ENCODE measurements at regions not wholly inside any gene's neighbourhood (a gene's known extent, or its start where the extent isn't known, plus 50 kb on each side); places are given as distances from the start of the nearest gene placed in this dataset.

GRCh38 chr2:180679693-180680092, 300.7 kb upstream of the UBE2E3 start:
- intact Hi-C loops (cut with DNase I): no loop called here
- H3K27ac ChIP-seq: no peak overlapping the region

GRCh38 chr2:180678625-180678972, 301.8 kb upstream of the UBE2E3 start:
- intact Hi-C loops (cut with DNase I): no loop called here
- Histone ChIP-seq H3K27ac (no peak overlapping the region), H3K4me3 (no peak overlapping the region), H3K27me3 (no peaks in the 10 kb centered on the region), H3K36me3 (no peaks in the 10 kb centered on the region), H3K4me1 (peaks cover 0 to 54% (median 16%) of the 10 kb centered on the region in 3 donors), H3K9me3 (no peaks in the 10 kb centered on the region)
- DNase-seq: no peak
- no peak for TF ChIP-seq POLR2A (IDR thresholded peaks at IDR 0.05)
- no peak for TF ChIP-seq CTCF (IDR thresholded peaks at IDR 0.05)
- 28 to 32% methylated on average over 3 of the region's 3 CpGs for WGBS, 2 donors

More at GRCh38 chr2:180679693-180680092, 300.7 kb upstream of the UBE2E3 start:
- TF ChIP-seq CTCF (IDR thresholded peaks at IDR 0.05): no peak
- TF ChIP-seq POLR2A (IDR thresholded peaks at IDR 0.05): no peak
- DNase-seq: no peak
- Histone ChIP-seq H3K4me1 (peaks cover 0 to 54% (median 16%) of the 10 kb centered on the region in 3 donors), H3K36me3 (no peaks in the 10 kb centered on the region), H3K9me3 (no peaks in the 10 kb centered on the region), H3K27me3 (no peaks in the 10 kb centered on the region), H3K4me3 (no peak overlapping the region)
- 13 to 23% methylated on average over 2 of the region's 2 CpGs for WGBS, 2 donors

DNA sequence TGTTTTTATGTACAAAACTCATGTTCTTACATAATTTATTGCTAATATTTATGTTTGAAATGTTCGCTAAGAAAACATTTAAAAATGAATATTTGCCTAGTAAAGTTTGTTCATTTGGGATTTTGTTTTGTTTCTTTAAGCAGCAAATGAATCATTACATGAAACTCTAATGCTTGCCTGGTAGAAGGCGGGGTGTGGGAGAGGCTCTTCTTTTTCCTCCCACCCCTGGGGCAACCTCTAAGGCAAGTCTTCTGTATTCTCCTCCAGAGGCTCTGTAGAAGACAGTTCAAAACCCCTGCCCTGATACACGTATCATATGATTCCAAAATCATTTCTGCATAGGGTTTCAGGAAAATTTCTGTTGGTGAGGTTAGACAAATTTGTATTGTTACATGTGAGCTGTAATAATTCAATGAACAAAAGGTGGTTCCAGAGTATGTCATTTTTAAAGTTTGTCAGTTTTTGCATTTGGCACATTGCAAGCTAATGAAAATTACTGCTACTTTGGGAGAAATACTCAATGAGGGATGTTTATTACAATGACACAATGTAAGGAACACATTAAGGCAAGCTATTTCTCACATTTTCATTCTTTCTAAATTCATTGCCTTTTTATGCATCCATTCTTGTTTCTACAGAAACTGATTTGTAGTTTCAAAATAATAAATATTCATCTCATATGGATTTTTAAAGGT, 302.3 kb upstream of the UBE2E3 start:
- Histone ChIP-seq H3K4me3 (no peak overlapping the region), H3K27me3 (no peaks in the 10 kb centered on the region), H3K27ac (peak overlapping the region in 2 of 4 donors; percentile 62 to 70), H3K9me3 (no peaks in the 10 kb centered on the region), H3K36me3 (no peaks in the 10 kb centered on the region), H3K4me1 (peaks cover 0 to 54% (median 16%) of the 10 kb centered on the region in 3 donors)
- no peak for TF ChIP-seq POLR2A (IDR thresholded peaks at IDR 0.05)
- TF ChIP-seq CTCF (IDR thresholded peaks at IDR 0.05): no peak
- no peak for DNase-seq
- WGBS, 2 donors: 31 to 43% methylated on average over 3 of the region's 3 CpGs
- intact Hi-C loops (cut with DNase I): no loop called here

DNA sequence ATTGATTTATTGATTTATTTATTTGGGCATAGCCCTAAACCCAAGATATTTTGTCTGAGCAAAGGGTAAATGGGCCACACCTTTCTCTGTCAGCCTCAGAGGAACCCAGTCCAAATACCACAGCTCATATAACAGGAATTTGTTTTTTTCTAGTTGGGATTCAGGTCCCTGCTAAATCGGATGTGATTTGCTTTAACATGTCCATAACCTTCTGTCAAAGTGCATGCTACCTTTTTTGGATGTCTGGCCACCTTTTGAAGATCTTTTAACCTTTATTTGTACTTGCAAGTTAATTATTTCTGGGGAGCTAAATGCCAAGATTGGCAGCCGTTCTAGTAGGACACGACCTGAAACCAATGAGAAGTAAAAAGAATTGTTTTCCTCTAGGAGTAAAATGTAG, 303.2 kb upstream of the UBE2E3 start:
- no peak for TF ChIP-seq POLR2A (IDR thresholded peaks at IDR 0.05)
- no peak for TF ChIP-seq CTCF (IDR thresholded peaks at IDR 0.05)
- H3K27ac ChIP-seq: peak overlapping the region in 3 of 4 donors; percentile 33 to 70 (median 62)
- no peak for DNase-seq
- H3K9me3 ChIP-seq: no peaks in the 10 kb centered on the region
- 28 to 32% methylated on average over 3 of the region's 3 CpGs for WGBS, 2 donors
- H3K27me3 ChIP-seq: no peaks in the 10 kb centered on the region
- no peaks in the 10 kb centered on the region for H3K36me3 ChIP-seq
- intact Hi-C loops (cut with DNase I): no loop called here
- peaks cover 0 to 54% (median 16%) of the 10 kb centered on the region in 3 donors for H3K4me1 ChIP-seq
- H3K4me3 ChIP-seq: no peak overlapping the region

- TF ChIP-seq CTCF (IDR thresholded peaks at IDR 0.05) (no peak), POLR2A (IDR thresholded peaks at IDR 0.05) (no peak)
- Histone ChIP-seq H3K9me3 (no peaks in the 10 kb centered on the region), H3K4me1 (peaks cover 0 to 54% (median 16%) of the 10 kb centered on the region in 3 donors), H3K27me3 (no peaks in the 10 kb centered on the region), H3K4me3 (no peak overlapping the region), H3K27ac (peak overlapping the region in 3 of 4 donors; percentile 33 to 70 (median 62)), H3K36me3 (no peaks in the 10 kb centered on the region)
- intact Hi-C loops (cut with DNase I): no loop called here
- no peak for DNase-seq
- 87 to 92% methylated on average over 1 of the region's 1 CpG for WGBS, 2 donors
These were observed 303.8 kb upstream of the UBE2E3 start for GRCh38 chr2:180676520-180677025.
